HG03520 (cell line): ENCODE measurements at regions not wholly inside any gene's neighbourhood (a gene's known extent, or its start where the extent isn't known, plus 50 kb on each side); places are given as distances from the start of the nearest gene placed in this dataset.
"Not testable (repeated sequence)": the region's sequence is repeated elsewhere in the genome, so short reads cannot be mapped to it uniquely, and the experiment has no call there.

Experiments
- ATAC-seq: cut with Tn5 transposase; IDR thresholded peaks from one replicate; pipeline ENCODE4 v1.9.1; 2021; ENCODE audit warnings: mild to moderate bottlenecking, moderate library complexity; ENCODE audit not compliant: unreplicated experiment

- ATAC-seq = no peak
Observed at GRCh38 chr16:47872225-47872624, 283.6 kb downstream of the ABCC12 start.

DNA sequence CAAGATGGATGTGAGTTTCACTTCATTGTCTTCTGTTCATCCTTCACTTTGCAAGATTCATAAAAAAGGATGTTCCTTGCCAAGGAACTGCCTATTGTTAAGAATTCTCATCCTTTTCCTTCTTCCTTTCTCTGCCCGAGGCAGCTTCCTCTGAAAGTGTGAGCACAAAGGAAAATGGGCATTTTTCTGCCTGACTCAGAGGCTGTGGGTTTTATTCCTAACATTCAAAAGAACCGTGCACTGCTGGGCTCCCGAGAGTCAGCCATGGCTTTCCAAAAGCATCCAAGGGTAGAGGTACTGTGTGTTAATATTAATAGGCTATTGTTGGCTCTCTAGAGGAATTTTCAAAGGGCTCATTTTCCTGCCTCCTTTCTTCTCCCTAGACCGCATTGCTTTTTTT lies 289.4 kb downstream of the ABCC12 start:
- no peak for ATAC-seq

DNA sequence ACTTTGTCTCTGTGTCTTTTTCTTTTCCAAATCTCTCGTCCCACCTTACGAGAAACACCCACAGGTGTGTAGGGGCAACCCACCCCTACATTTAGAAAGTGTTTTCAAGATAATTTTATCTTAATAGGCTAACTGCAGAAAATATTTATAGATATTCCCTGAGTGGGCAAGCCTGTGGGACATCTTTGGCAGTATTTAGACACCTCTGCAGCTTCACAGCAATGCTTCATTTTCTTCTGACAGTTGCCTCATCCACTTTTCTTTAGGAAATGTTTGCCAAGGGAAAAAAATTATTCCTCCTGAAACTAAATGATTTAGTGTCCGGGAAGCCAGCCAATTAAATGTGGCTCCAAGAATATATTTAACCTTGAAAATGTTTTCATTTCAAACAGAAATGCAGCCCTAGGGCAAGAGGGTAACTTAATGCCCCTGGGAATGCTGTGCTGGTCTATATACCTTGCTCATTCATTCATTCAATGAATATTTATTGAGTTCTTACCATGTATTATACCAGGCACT lies 290.4 kb downstream of the ABCC12 start:
- no peak for ATAC-seq

GRCh38 chr16:47864262-47864661 lies 291.5 kb downstream of the ABCC12 start:
- ATAC-seq = not testable (repeated sequence)

GRCh38 chr16:47861999-47862398 lies 293.8 kb downstream of the ABCC12 start:
- ATAC-seq = no peak

GRCh38 chr16:47858333-47858982 lies 297.3 kb downstream of the ABCC12 start:
- ATAC-seq = no peak

- no peak for ATAC-seq
Observed at GRCh38 chr16:47855431-47855830, 300.4 kb downstream of the ABCC12 start.

GRCh38 chr16:47854737-47855136 lies 301.1 kb downstream of the ABCC12 start:
- ATAC-seq = no peak

- no peak for ATAC-seq
Observed at GRCh38 chr16:47852991-47853390, 302.8 kb downstream of the ABCC12 start.

DNA sequence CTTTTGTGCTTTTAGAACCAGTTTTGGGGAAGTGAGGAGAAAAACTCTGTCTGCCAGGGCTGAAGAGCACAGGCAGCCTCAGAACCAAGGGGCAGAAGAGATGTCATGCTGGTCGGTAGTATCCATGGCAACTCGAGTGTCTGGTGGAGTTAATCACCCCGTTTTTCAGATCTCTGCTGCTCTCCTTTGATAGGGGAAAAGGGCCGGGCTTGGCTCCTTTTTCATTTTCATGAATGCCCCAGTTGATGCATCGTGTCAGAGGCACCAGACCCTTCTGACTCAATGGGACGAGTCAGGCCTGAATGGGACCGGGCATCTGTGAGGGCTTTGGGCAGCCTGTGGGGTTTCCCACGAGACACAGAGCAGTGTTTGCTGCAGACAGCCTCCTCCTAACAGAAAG lies 304.6 kb downstream of the ABCC12 start:
- ATAC-seq = no peak

DNA sequence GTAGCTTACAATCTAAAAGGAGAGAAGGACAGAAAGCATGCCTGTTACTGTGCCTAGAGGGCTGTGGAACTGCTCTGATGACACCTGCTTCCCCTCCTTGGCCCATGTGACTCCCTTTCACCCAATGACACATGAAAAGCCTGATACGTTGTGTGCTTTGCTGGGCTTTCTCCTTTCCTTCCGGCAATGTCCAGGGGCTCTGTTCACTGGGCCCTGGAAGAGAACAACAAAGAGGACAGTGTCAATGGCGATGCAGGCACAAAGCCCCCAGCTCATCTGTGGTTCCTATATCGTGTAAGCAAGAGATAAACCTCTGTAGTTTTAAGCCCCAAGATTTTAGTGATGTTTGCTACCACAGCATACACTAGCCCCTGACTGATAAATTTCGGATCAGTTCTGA lies 306.1 kb downstream of the ABCC12 start:
- no peak for ATAC-seq

DNA sequence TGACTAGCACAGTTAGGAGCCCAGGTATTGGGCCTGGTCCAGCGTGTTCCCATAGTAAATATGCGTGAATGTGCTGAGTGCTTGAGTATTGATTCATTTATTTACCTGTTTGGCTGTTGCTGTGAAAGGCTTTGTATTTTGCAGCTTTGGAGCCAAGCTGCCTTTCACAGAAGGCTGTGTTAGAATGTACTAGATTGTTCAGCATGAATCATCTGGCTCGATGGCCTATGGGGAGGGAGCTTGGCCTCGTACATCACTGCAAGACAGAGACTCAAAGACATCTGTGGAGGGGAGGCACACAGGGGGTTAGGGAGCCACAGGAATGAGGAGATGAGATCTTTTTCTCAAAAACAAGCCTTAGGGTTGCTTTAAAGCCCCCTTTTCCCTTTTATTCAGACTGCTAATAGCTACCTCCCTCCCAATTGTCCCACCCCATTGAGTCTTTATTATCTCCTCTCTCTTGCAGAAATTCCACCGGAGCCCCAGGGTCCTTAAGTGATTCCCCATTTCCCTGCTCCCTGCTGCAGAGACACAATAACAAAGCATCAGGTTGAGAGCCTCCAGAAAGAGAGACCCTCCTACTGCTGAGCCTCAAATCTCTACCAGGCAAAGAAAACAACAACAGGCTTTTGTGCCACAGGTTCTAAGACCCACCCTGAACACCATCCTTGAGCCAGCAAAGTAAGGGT lies 307.2 kb downstream of the ABCC12 start:
- ATAC-seq = no peak

DNA sequence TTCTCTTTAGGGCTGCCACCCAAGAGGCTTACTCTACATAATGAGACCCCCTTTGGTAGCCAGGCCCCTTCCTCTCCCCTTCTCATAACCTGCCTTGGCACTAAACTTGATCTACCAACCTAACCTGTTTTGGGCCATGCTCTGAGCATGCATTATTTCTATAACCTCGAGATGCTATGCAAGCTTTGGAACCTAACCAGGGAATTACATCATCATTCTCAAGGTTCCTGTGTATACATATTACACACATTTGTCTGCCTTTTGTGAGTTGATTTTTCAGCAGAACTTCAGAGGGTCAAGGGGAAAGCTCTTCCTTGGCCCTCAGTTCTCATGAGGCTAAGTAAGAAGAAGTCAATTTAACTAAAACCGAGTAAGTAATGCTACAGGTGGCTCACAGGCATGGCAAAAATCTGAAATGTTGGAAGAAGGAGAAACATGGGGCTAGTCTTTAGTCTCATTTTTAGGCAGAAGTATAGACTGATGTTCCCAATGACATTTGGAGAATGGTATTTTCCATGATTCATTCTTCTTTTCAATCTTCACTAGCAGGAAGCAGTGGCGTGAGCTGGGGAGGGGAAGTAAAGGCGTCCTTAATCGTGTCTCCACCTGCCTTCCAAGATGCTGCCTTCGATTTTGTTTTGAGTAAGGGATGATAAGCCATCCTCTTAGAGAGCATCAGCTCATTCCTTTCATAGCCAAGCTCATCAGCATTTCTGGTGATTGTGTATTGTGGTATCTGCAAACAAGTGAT lies 308.4 kb downstream of the ABCC12 start:
- ATAC-seq = no peak

DNA sequence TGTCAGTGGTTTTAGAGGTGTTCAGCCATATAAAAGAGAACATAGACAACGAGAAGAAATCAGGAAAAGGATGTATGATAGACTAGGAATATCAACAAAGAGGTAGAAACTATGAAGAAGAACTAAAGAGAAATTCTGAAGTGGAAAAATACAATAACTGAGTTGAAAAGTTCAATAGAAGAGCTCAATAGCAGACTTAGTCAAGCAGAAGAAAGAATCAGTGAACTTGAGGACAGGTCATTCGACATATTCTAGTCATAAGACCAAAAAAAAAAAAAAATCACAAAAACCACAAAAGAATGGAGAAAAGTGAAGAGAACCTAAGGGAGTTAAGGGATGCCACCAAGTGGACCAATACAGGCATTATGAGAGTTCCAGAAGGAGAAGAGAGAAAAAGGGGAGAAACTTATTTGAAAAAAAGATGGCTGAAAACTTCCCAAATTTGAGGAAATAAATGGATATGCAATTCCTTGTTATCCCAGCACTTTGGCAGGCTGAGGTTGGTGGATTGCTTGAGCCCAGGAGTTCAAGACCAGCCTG lies 321.2 kb downstream of the ABCC12 start:
- ATAC-seq = no peak

DNA sequence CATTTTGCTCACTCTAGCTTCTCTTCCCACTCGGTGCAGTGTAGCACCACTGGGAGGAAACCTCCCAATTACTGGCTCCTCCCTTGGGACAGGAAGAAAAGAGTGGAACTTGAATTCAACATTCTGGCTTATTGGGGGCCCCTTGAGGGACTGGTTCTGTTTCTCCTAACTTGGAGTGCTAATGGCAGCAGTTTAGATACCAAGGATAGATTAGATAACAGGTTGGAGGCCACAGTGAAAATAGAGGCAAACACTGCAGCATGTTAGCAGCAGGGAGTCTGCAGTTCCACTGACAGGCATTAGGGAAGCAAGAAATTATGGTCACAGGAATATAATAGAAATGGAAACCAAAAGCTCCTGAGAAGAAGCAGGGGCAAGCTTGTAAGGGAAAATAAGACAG lies 322.0 kb downstream of the ABCC12 start:
- no peak for ATAC-seq

- ATAC-seq = no peak
Observed at GRCh38 chr16:47829850-47830600, 325.8 kb downstream of the ABCC12 start.

GRCh38 chr16:47826070-47826469 lies 329.7 kb downstream of the ABCC12 start:
- no peak for ATAC-seq

DNA sequence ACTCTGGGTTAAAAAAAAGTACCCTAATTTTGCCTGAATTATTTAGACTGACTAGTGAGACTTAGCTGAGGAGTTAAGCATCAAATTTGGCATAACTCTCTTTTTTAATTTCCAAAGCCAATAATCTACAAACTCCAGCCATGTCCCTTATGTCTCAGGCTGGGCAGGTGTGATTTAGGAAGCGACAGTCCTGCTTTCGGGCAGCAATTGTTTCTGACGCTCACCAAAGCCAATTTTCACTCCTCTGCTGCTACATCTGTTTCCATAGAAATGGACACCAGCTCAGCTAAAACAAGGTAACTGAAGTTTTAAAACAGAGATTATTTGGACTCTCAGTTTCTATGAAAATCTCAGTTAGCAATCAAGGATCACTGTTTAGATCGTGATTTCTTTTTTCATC lies 338.7 kb downstream of the ABCC12 start:
- ATAC-seq = no peak

DNA sequence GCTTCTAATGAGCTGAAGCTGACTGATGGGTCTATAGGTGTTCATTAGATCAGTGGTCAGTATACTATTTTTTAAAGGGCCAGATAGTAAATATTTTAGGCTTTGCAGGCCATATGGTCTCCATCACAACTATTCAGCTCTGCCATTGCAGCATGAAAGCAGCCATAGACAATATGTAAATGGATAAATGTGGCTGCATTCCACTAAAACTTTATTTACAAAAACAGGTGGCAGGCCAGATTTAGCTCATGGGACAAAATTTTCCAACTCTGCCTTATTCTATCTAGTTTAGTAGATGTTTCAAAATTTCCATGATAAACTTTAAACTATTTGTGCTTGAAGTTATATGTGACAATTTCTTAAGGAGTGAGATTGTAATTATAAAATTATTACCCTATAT lies 339.3 kb downstream of the ABCC12 start:
- ATAC-seq = no peak

- no peak for ATAC-seq
Observed at GRCh38 chr16:47815655-47816054, 340.1 kb downstream of the ABCC12 start.

DNA sequence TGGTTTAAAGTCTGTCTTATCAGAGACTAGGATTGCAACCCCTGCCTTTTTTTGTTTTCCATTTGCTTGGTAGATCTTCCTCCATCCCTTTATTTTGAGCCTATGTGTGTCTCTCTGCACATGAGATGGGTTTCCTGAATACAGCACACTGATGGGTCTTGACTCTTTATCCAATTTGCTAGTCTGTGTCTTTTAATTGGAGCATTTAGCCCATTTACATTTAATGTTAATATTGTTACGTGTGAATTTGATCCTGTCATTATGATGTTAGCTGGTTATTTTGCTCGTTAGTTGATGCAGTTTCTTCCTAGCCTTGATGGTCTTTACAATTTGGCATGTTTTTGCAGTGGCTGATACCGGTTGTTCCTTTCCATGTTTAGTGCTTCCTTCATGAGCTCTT lies 344.0 kb downstream of the ABCC12 start:
- ATAC-seq = not testable (repeated sequence)
